ENCODE measurements at regions not wholly inside any gene's neighbourhood (a gene's known extent, or its start where the extent isn't known, plus 50 kb on each side); places are given as distances from the start of the nearest gene placed in this dataset. TPM values are rescaled to one million over a fixed set of nuclear protein-coding genes. Genes with fewer than 3 reads are reported as not detected.

DNA sequence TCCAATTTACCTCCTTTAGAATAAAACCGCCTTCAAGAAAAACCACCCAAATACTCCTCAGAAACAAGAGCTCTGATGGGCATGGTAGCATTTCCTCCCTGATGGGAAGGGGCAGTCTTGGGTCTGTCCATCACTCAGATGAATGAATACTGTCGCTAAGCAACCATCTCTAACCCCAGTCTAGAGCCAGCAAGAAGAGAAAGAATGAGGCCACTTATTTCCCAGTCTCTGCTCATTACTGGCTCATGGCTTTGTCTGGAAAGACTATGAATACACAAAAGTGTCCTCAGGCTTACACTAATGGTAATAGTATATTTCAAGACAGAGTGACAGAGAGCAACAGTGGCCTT, 51.0 kb upstream of the F3 start:
- no peak overlapping the region for H3K4me3 Mint-ChIP-seq (ENCODE audit: unreplicated experiment)
- H3K9me3 Mint-ChIP-seq (ENCODE audit: unreplicated experiment): no peaks in the 10 kb centered on the region
- TF ChIP-seq, protein P1, sequence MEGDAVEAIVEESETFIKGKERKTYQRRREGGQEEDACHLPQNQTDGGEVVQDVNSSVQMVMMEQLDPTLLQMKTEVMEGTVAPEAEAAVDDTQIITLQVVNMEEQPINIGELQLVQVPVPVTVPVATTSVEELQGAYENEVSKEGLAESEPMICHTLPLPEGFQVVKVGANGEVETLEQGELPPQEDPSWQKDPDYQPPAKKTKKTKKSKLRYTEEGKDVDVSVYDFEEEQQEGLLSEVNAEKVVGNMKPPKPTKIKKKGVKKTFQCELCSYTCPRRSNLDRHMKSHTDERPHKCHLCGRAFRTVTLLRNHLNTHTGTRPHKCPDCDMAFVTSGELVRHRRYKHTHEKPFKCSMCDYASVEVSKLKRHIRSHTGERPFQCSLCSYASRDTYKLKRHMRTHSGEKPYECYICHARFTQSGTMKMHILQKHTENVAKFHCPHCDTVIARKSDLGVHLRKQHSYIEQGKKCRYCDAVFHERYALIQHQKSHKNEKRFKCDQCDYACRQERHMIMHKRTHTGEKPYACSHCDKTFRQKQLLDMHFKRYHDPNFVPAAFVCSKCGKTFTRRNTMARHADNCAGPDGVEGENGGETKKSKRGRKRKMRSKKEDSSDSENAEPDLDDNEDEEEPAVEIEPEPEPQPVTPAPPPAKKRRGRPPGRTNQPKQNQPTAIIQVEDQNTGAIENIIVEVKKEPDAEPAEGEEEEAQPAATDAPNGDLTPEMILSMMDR (IDR thresholded peaks at IDR 0.05): no peak
- H3K27ac Mint-ChIP-seq (ENCODE audit: unreplicated experiment): no peak overlapping the region
- H3K27me3 Mint-ChIP-seq (ENCODE audit: unreplicated experiment): peaks cover 4% of the 10 kb centered on the region
- H3K36me3 Mint-ChIP-seq (ENCODE audit: unreplicated experiment): no peaks in the 10 kb centered on the region
- no peak for DNase-seq (ENCODE audit: extremely low spot score, unreplicated experiment)
- H3K4me1 Mint-ChIP-seq (ENCODE audit: unreplicated experiment): peaks cover 16% of the 10 kb centered on the region

DNA sequence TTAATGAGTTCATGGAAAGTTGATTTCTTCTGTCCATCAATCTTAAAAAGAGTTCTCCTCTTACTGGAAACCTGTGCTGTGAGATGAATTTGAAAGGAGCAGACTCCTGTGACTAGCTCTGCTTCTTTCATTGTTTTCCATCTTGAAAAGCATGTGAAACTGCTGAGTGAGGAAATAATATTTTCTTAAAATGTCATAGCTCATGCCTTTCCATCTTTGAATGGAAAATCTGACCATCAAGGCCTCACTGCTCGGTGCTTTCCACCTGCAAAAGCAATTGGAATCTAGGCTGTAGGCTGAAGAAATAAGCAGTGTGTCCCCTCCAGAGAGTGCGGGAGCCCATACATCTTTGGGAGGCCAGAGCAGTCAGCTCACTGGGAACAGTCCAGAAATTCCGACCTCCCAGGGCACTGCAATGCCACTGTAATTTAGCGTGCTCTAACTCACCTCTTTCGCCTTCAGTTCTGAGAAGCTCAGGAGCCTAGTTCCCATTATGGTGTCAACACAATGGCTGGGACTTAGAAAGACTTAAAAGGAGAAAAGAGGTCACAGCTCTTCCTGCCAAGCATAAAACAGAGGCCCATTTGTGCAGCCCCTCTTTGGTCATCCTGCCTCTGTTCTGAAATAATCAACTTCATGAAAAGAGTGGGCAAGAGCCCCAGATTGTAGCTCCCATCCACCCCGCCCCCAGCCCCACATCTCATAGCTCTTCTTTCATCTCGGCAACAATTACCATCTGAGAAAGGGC, 50.4 kb upstream of the F3 start:
- Mint-ChIP-seq H3K4me1 (ENCODE audit: unreplicated experiment) (peaks cover 17% of the 10 kb centered on the region), H3K27me3 (ENCODE audit: unreplicated experiment) (peaks cover 5% of the 10 kb centered on the region), H3K27ac (ENCODE audit: unreplicated experiment) (no peak overlapping the region), H3K9me3 (ENCODE audit: unreplicated experiment) (no peaks in the 10 kb centered on the region), H3K36me3 (ENCODE audit: unreplicated experiment) (no peaks in the 10 kb centered on the region), H3K4me3 (ENCODE audit: unreplicated experiment) (no peak overlapping the region)
- no peak for DNase-seq (ENCODE audit: extremely low spot score, unreplicated experiment)
- TF ChIP-seq, protein P1 (IDR thresholded peaks at IDR 0.05): no peak

Small RNA genes lying in the stretch of these regions (microRNA-seq; reads per million reads assigned to microRNA genes)
- gene MIR378G (ENCODE audit: unreplicated experiment): not detected

All from osteocyte (in vitro differentiated cells).